ENCODE measurements at regions not wholly inside any gene's neighbourhood (a gene's known extent, or its start where the extent isn't known, plus 50 kb on each side); places are given as distances from the start of the nearest gene placed in this dataset.

- DNase-seq = no peak
Measured at GRCh38 chr2:117738991-117739839, 75.3 kb upstream of the DDX18 start.

- DNase-seq = no peak
Measured at GRCh38 chr2:117745537-117745936, 69.0 kb upstream of the DDX18 start.

- no peak for DNase-seq
Measured at GRCh38 chr2:117755768-117756167, 58.7 kb upstream of the DDX18 start.

GRCh38 chr2:117760916-117761315, 53.6 kb upstream of the DDX18 start:
- no peak for DNase-seq

- DNase-seq = no peak
Measured at GRCh38 chr2:117762454-117762853, 52.0 kb upstream of the DDX18 start.

GRCh38 chr2:117763804-117764203, 50.7 kb upstream of the DDX18 start:
- no peak for DNase-seq
